HG03460 (cell line): ENCODE measurements at regions not wholly inside any gene's neighbourhood (a gene's known extent, or its start where the extent isn't known, plus 50 kb on each side); places are given as distances from the start of the nearest gene placed in this dataset.
A peak's percentile ranks its signal among the peaks of the same experiment; 100 is the strongest.
"Not testable (repeated sequence)": the region's sequence is repeated elsewhere in the genome, so short reads cannot be mapped to it uniquely, and the experiment has no call there.

ENCODE experiments used
- ATAC-seq: cut with Tn5 transposase; IDR thresholded peaks from one replicate; pipeline ENCODE4 v1.9.1; 2021; ENCODE audit not compliant: unreplicated experiment

DNA sequence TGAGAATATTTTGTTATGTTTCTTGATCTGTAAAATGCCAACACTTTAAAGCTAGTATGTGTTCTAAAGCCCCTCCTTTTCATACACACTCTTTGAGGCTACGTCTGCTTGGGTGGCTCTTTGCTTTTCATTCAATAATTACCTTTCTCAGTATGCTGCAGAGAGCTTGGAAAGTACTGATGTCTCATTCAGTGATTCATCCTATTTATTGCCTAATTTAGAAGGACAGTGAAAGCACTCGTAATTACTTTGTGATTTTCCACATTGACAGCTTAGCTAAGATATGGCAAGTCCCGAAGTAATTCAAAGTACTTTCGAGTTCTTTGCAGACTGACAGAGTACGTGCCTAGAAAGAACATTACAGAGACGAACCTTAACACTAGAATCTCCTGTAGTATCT is 57.2 kb downstream of the BMP15 start:
- no peak for ATAC-seq

DNA sequence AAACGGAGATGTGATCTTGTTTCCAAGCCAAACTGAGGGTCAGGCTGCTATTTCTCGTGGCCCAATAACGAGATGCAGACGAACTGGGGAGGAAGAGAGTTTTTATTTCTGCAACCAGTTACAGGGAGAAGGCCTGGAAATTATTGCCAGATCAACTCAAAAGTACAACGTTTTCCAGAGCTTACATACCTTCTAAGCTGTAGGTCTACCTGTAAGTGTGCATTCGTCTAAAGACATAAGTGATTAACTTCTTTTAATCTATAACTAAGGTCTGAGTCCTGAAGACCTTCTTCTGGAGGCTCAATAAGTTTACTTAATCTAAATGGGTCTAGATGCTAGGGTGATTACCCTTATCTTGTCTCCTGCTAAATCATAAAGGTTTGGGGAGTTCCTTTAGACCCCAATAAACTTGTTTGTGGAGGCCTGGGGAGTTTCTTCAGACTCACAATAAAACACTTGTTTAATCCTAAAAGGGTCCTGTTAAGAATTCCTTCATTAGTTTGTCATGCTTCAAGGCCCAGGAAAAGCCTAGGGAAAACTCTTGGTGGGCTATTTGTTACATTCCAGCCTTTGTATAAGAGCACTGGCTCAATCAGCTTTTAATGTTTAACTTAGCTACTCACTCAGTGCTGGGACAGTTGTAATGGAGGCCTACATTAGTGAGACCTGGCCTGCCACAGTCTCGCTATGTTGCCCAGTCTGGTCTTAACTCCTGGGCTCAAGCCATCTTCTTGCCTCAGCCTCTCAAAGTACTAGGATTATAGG is 58.5 kb downstream of the BMP15 start:
- ATAC-seq = not testable (repeated sequence)

DNA sequence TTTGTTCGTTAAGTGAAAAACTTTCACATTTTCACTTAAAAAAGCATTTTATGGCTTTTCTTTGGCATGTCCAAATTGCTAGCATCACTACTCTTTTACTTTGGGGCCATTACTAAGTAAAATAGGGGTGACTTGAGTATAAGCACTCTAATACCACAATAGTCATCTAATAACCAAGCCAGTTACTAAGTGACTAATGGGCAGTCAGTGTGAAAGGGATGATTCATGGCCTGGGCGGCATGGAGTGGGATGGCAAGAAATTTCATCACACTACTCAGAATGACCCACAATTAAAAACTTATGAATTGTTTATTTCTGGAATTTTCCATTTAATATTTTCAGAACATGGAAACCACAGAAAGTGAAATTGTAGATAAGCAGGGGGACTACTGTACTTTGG is 60.9 kb downstream of the BMP15 start:
- peak; percentile 76 for ATAC-seq

DNA sequence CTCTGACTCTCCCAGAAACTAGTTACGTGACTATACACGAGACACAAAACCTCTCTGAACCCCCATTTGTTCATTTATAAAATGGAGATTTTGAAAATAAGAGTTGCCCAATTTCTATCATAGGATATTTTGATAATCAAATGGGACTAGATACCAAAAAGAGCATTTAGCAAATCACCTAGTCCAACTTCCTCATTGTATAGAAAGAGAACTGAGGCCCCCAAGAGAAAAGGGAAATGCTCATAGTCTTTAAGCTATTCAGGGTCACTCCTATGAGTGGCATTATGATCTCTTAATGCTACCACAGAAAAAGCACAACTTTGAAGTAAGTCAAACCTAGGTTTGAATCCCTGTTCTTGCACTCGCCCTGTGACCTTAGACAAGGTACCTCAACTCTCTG is 62.7 kb downstream of the BMP15 start:
- no peak for ATAC-seq

DNA sequence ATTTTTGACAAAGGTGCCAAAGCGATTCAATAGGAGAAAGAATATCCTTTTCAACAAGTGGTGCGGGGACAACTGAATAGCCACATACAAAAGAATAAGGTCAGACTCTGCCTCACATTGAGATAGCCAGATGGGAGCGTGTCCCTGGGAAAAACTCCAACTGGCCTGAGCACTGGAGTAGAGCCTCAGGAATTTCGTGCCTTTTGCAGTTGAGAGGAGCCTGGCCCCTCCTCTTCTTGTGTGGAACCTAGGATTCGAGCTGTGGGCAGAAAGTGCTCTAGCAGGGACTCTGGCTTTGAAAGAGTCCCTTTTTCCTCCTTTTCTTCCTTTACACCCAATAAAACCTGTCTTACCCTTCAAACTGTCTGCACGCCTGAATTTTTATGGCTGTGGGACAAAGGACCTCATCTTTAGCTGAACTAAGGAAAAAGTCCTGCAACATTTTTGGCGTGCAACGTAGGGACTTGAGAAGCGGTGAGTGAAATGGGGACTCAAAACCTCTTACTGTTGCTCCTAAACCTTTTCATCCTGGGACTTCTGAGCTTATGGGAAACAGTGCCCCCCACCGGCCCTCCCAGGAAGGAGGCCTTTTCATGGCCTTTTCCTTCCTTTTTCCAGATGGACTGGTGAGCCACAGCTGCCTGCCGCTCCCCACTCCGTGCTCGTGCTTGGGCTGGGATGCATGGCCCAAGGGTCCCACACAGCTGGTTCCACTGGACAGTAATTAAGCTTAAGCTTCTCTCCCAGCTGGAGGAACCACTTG is 68.6 kb downstream of the BMP15 start:
- no peak for ATAC-seq

DNA sequence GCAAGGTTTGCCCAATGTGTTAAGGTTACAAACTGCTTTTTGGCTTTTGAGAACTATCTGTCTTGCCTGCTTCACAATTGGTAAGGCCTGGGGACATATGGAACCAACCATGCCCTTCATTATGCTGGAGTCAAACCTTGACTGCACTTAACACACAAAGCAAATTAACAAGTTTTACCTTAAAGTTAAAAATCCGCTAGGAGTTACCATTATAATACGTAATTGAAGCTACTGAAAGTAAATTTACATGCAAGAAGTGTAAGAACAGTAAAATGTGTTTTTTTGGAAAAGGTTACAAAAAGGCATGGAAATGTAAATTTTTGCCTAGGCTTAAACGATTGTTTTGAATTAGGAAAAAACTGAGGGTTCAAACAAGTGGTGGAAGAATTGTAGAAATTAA is 69.7 kb downstream of the BMP15 start:
- ATAC-seq = no peak

DNA sequence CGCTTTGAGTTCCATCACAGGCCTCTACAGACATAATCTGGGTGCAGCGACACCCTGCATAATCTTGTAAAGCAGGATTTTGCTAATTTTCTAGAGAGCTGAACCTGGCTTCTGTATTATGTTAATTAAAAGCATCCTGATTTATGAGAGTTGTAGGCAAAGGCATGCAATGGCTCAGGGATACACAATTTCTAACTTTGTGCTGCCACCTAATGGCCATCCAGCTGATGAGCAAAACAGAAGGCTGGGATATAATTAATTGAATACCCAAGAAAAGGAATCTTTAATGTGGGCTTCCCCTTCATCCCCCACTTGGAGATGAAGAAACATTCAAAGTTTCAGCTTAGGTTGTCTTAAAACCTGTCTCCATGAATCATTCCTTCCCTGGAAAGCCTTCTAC is 78.1 kb downstream of the BMP15 start:
- ATAC-seq = no peak

DNA sequence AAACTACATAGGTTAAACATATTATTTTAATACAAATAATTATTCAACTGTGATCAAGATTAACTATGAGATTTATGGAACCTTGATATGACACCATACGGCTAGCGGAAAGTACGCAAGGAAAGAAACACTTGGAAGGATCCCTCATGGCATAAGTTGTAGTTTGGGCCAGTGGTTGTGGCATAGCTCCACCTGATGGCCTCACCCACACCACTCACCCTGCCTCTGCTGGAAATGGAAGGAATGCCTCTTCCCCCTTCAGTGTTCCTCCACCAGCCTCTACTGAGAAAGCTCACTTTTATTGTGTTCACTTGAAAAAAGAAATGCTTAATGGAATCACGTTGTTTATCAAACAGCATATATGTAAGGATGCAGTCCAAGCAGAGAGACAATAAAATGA is 86.4 kb downstream of the BMP15 start:
- no peak for ATAC-seq

DNA sequence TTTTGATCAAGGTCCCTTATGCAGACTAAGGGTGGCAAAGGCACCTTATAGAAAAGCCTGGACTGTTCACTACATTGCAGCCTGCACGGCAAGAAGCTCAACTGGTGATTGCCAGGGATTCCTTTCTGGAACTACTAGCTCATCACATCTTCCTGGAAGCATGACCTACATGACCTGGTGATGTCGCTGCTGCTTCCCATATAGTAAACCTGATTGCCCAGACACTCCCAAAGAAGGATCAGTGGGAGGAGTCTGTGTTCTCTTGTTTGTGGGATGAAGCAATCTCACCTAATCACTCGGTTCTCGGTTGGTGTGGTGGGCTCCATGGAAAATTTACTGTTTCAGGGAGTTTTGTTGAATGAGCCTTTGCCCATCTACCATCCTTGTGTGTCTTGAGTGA is 89.8 kb downstream of the BMP15 start:
- not testable (repeated sequence) for ATAC-seq

DNA sequence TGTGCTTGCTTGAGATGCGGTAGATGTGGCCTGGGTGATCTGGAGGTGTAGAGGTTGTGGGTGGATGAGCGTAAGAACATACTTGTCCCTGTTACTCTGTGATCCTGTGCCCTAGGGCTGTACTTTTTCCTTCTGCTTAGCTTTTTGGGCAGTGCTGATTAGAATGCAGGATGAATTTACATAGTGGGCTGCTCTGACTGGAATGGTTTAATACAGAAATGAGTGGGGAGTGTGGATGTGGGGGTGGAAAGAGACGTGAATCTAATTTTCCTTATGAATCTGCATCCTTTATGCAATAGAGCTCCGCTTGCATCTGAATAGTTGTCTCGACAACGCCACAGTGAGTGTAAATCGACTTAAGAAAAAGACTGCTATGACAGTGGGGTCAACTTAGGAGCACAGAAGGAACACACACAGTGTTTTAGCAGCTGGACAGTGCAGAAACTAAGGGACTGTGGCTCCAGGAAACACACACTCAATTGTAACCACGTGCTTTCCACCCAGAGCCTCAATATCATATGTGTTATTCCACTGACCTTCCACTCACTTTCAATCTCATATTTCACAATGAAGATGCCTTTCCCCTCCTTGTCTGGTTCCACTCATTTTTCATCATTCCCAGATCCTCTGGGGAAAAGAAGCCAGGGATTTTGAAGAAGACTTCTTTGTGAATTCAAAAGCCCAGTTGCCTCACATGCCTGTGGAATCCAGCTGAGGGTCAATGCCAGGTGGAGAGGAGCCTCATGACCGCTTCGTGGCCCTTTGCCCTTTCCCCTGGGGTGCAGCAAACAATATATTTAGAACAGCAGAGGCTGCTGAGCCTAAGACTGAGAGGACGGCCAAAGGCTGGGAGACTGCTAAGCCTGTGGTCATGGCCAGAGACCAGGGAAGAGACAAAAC is 91.4 kb downstream of the BMP15 start:
- not testable (repeated sequence) for ATAC-seq

DNA sequence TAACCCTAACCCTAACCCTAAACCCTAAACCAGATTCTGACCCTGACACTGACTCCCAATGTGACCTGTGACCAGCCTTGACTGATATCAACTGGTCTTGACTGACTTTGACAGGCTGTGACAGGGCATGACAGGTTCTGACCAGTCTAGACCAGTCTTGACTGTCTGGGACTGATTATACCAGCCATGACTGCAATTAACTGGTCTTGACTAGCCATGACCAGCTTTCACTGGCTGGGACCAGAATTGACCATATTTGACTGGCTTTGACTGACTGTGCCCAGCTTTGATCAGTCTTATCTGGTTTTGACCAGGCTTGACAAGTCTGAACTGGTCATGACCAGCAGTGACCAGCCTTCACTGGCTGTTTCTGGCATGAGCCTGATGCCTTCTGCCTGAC is 95.5 kb downstream of the BMP15 start:
- no peak for ATAC-seq

DNA sequence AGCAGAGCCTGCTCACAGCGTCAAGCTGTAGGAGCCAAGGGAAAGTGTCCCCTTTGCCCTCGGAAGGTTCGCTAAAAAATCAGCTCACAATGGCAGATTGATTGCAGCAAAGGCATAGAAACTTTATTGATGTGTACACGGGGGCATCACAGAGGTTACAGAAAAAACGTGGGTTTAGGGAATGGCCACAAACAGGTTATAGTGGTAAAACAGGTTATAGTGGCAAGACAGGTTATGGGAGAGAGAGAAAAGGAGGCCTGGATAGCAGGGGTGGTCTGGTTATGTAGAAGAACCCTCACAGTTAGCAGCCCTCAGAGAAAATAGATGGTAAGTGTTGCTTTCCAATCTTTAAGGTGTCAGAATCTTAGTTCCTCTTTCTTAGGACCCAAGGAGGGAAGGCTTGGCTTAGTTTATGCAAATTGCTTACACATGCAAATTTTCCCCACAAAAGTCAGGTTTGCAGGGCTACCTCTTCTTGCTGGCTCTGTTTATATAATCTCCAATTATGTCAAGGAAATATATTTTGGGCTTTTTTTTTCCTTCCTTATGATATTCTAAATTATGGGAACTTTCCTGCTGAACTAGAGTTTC is 113.7 kb downstream of the BMP15 start:
- ATAC-seq = peak; percentile 57

DNA sequence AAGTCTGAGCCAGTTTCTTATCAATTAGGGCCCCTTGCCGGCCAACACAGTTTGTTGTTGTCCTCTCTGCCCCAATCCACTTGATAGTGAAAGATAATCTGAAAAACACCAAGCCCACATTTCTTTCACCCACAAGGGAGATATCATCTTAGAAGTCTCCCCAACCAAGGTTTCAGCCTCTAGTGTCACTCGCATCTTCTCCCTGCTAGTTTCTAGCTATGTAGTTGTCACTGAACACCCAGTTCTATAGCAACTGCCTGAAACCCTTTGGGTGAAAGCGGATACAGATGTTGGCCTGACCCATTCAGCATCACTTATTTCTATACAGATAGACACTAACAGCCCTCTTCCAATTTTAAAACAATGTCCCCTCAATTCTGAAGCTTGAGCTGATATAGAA is 116.3 kb downstream of the BMP15 start:
- no peak for ATAC-seq

DNA sequence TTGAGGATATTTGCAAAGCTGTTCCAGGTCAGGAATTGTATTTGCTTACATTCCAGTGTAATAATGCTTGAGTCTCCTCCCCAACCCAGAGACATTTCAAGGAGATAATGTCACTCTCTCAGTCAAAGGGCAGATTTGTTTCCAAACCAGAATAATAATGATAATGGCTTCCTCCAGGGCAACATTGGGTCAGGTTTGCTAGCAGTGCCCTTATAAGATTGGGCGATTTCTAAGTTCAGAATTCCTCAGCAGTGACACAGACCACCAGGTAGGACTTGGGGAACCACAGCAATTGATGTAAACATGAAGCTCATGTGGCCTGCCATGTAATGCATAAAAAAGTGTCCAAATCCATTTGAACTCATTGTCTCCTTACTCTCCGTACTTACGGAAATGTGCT is 125.2 kb downstream of the BMP15 start:
- ATAC-seq = no peak

DNA sequence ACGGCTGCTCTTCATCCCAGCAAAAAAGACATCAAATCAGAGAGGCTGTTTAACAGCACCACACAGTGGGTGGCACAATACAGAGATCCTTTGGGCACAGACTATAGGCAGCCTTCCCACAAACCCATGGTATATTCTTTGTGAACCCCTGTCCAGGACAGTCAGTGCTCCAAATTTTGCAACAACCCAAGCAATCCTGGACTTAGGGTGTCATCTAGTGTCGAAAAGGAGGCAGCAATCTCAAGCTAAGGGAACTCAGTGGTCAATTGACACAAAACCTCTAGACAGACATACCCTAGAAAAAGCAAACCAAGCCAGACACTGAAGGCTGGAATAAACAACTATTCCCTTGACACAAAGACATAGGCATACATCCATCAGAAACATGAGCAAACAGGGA is 137.4 kb downstream of the BMP15 start:
- no peak for ATAC-seq

DNA sequence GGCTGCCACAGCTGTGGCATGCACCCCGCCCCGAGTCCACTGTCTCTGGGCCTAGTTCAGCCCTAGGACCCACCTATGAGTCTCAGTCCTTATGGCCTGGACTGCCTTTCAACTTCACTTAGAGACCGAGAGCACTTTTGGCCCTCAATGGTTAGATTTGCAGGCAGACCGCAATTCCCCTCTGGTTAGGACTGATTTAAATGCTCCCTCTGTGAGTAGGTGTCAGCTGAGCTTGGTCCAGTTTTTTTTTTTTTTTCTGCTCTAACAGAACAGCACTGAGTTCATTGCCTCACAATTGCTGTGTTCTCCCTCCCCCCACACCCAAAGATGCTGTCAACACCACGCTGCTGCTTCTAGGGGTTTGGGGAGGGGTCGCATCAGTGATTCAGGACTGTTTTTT is 143.2 kb downstream of the BMP15 start:
- ATAC-seq = no peak

DNA sequence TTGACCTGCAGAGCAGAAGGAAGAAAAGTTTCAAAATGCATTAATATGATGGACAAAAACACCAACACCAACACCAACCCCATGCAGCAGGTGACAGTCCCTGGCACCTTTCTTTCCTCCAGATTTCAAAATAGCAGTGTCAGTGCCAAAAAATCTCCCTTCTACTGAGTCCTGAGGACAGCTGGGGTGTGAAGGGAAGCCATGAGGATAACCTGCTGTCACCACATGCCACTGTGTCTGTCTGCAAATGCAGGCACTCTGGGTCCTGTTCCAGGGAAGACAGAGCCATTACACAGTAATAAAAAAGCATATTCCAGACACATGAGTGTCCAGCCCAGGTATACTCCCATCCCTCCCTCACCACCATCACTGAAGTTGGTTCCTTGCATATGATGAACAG is 187.5 kb downstream of the BMP15 start:
- ATAC-seq = no peak

DNA sequence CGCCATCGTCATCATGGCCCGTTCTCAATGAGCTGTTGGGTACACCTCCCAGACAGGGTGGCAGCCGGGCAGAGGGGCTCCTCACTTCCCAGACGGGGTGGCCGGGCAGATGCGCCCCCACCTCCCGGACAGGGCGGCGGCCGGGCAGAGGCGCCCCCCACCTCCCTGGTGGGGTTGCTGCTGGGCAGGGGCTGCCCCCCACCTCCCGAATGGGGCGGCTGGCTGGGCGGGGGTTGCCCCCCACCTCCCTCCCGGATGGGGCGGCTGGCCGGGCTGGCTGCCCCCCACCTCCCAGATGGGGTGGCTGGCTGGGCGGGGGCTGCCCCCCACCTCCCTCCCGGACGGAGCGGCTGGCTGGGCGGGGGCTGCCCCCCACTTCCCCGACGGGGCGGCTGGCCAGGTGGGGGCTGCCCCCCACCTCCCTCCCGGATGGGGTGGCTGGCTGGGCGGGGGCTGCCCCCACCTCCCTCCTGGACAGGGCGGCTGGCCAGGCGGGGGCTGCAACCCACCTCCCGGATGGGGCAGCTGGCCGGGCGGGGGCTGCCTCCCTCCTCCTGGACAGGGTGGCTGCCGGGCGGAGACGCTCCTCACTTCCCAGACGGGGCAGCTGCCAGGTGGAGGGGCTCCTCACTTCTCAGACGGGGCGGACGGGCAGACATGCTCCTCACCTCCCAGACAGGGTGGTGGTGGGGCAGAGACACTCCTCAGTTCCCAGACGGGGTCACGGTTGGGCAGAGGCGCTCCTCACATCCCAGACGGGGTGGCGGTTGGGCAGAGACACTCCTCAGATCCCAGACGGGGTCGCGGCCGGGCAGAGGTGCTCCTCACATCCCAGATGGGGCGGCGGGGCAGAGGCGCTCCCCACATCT is 208.8 kb downstream of the BMP15 start:
- ATAC-seq = not testable (repeated sequence)

DNA sequence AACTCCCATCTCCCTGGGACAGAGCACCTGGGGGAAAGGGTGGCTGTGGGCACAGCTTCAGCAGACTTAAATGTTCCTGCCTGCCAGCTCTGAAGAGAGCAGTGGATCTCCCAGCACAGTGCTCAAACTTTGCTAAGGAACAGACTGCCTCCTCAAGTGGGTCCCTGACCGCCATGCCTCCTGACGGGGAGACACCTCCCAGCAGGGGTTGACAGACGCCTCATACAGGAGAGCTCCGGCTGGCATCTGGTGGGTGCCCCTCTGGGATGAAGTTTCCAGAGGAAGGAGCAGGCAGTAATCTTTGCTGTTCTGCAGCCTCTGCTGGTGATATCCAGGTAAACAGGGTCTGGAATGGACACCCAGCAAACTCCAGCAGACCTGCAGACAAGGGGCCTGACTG is 206.9 kb upstream of the NUDT10 start:
- not testable (repeated sequence) for ATAC-seq

DNA sequence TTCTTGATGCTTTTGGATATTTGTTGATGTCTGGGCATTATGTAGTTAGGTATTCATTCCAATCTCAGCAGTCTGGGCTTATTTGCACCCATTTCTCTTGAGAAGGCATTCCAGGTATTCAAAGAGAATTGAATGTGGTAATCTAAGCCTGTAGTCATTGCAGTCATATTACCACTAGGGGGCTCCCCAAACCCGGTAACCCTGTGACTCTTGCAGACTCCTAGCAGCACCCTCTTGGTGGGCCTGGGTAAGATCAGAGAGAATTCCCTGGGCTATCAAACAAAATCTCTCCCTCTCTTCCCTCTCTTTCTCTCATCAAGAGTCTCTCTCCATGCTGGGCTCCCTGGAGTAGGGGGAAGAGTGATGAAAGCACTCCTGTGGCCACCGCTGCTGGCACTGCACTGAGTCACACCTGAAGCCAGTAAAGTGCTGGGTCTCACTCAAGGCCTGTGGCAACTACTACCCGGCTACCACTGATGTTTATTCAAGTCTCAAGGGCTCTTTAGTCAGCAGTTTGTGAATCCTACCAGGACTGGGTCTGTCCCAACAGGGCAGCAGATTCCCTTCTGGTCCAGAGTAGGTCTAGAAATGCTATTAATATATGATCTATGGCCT is 187.7 kb upstream of the NUDT10 start:
- peak; percentile 52 for ATAC-seq
